KG1 (cell line): ENCODE measurements at regions not wholly inside any gene's neighbourhood (a gene's known extent, or its start where the extent isn't known, plus 50 kb on each side); places are given as distances from the start of the nearest gene placed in this dataset.

ENCODE experiments used
- DNase-seq: peaks from one replicate; lab custom pipeline; 2025; lab: John Stamatoyannopoulos, UW

DNA sequence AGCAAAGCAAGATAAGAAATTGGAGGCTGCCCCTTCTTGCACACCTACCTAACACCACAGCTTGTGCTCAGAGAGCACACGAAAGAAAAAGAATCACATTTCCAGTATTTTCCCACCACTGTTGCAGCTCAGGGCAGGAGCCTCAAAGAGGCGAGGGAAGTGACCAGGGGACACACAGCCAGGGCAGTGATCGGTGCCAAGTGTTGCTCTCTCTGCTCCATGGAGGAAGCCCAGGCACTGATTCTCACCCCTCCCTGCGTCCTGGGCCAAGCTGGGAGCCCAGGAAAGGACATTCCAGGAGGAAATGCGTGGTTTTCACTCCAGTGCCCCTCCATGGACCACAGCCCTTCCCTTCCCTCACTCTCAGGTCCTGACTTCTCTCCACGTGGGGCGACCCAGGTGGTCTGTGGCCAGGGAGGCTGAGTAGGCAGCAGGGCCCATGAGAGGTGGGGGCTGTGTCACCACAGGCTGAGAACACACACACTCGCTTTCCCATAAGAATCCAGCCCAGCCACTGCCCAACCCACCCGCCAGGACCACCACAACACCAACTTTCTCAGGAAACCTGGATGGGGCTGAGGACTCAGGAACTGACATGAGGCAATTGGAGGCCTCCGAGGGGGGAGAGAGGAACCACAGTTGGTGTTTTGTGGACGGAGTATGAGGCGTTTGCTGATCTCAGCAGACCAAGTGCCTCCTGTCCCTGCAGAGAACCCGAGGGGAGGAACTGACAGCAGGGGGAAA is 81.7 kb upstream of the MAFB start:
- no peak for DNase-seq

DNA sequence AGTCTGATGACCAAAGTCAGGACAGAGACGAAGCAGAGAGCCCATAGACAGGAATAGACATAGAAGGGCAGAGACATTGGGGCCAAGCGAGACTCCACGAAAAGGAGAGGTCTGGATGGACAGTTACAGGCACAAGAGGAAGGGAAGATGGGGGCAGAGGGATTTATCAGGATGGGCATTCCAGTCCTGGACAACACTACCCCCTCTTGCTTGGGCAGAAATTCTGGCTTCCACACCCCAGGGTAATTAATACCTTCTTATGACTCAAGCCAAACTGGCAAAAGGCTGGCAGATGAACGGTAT is 82.2 kb upstream of the MAFB start:
- DNase-seq = no peak

DNA sequence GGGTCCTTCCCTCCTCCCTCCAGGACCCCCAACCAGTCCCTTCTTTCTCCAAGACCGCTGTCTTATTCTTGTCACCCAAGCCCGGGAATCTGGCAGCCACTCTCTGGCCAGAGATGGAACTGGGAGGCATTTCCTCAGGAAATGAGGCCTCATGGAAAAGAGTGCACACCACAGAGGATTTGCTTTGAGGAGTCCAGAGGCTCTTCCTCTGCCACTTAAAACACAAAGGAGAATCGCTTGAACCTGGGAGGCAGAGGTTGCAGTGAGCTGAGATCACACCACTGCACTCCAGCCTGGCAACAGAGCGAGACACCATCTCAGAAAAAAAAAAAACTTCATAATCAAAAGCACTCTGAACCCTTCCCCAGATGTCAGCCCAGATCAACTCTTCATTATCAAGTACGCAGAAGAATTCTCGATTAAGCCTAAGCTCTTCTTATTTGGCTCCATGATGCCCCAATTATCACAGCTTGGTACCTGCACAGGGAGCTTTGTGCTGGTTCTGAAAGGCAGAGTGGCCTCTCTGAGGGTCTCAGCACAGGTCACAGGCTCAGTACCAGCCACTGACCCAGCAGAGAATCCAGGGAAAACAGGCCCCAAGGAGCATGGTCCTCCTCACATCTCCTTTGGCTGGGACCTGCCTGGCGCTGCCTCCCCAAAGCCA is 82.9 kb upstream of the MAFB start:
- no peak for DNase-seq

DNA sequence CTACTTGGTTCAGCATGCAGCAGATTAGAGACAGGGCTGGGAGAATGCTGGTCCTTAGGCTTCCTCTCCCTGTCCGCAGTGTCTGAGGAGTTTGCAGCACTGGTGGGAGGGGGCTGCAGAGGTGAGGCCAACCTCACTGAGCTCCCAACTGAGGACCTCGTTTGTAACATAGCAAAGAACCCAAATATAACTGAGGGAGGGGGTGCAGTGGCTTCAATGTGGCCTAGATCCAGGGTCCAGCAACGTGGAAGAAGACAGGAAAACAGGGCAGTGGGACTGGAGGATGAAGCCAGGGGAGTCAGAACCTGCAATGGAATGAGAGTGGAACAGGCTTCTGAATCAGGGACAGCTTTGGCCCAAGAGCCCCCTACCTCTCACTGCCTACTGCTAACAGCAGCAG is 84.3 kb upstream of the MAFB start:
- DNase-seq = no peak

DNA sequence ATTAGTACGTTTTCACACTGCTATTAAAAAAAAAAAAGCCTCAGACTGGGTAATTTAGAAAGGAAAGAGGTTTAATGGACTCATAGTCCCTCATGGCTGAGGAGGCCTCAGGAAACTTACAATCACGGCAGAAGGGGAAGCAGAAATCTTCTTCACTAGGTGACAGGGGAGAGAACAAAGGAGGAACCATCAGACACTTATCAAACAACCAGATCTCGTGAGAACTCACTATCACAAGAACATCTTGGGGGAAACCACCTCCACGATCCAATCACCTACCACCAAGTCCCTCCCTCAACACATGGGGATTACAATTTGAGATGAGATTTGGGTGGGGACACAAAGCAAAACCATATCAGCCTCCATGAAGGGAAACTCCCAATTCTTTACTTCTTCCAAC is 85.2 kb upstream of the MAFB start:
- no peak for DNase-seq

DNA sequence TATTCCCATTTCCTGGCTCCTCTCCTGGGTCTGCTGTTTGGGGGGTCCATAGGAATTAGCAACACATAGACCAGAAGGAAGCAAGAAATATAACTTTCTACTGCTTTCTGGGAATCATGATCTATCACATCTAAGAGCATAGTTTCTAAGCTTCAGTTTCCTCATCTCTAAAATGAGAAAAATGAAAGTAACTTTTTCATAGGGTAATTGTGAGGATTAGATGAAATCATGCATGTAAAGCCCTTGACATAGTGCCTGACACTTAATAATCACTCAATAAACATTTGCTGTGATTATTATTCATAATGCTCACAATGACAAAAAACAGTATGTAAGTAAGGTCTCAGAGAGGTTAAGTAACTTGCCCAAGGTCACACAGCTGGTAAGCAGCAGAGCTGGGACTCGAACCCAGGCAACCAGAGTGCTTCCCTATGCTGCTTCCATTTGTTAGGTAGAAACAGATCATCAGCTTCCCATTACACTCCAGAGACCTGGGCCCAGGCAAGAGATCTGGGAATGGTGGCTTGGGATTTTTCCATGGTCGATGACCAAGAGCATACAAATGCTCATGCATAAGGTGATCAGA is 86.6 kb upstream of the MAFB start:
- no peak for DNase-seq

DNA sequence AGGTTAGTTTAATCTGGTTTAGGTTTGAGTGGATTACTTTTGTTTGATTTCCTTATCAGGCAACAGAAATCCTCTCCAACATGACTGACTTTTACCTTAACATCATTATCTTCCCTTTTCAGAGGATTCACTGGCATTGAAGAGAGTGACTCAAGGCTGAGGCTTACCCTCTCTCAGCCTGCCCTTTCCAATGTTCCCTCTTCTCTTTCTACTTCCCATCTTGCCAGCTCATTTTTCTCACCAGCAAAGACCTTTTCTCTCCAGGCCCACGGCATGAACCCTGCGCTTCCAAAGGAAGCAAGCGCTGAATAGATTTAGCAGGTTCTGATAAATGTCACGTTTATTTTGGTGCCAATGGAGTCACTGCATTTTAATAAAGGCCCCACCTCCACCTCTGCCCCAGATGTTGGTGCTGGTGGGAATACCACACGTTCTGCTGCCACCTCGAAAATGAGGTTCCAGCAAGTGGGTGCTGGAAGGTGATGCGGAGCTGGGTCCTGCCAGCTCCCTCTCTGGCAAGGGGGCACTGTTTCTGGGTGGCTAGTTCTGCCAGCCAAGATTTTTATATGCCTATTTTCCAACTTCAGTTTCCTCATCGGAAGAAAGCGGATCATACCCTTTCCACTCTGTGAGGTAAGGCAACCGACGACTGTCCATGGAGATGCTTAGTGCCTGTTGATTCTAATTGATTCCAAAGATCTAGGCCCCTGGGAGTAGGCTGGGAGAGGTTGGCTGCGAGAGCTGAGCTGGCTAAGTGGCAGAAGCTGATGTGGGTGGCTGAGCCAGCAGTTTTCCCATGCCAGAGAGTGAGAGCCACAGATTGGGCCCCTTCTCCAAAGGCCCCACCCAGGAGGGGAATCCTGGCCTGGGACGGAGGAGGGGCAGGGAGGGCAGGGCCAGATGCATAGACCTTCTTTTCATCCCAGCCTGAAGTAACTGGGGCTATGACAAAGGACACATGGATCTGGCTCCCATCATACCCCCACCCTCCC is 87.7 kb upstream of the MAFB start:
- DNase-seq = no peak

DNA sequence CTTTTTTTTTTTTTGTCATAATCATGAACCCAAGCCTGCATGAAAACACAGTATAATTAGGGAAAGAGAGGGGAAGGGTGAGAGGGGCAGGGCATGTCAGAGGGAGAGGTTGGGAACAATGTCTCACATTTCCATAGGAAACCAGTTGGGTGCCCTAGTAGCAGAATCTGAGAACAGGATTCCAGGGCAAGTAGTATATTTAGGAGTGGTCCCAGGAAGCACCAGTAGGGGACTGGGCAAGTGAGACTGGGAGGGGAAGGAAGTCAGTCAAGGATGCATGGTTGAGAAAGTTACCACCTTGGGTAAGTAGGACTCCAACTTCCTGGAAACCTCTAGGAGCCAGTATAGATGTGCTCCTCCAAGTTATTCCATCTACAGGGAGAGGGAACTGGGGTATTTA is 88.6 kb upstream of the MAFB start:
- no peak for DNase-seq

DNA sequence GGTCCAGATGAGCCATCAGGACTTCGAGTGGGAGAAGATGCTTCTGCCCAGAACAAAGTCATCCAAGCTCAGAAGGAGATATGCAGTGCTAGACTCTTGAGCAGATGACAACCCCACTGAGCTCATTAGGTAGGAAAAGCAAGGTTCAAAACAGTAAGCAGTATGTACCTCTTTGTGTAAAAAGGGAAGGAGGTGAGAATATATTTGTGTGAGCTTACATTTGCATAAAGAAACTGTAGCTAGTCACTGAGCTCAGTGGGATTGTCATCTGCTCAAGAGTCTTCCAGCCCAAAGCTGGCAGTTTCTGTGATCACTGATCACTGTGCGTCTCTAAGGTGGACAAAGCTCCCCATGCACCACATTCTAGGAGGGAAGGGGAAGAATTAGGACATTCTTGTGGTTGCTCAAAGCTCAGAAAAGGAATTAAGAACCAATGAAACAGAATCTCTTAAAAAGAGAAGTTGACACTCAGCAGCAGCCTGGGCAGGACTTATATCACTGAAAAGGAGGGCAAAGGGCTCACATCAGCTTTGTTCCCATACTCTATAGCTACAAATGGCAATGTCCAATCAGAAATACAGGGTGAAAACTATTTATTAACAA is 90.0 kb upstream of the MAFB start:
- DNase-seq = no peak

DNA sequence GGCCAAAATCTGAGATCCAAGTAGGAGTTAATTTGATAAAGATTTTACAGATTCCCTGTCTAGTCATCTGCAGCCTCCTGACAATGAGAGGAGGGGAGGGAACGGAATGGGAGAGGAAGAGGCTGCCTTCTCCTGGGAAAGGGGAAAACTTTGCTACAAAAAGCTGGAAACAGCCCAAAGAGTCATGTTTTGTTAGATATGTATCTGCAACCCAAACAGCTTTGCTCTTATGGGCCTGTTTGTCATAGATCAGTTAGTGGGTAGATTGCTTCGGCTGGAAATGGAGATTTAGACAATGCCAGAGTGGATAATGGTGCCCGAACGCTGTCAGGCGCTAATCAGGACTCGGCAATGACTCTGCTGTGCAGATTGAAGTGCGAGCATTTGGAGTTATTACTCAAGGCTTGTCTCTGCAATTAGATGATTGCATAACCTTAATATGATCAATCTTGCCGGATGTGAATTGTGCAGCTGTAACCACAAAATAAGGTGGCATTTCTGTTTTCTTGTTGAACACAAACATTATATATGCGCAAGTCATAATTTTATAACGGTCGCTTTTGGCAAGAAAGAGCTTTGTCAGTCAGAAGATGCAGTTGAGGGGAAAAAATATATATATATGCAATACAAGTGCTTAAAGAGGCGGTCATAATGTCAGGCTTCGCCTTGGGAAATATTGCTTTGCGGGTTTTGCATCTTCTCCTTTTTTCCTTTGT is 92.4 kb upstream of the MAFB start:
- DNase-seq = no peak

DNA sequence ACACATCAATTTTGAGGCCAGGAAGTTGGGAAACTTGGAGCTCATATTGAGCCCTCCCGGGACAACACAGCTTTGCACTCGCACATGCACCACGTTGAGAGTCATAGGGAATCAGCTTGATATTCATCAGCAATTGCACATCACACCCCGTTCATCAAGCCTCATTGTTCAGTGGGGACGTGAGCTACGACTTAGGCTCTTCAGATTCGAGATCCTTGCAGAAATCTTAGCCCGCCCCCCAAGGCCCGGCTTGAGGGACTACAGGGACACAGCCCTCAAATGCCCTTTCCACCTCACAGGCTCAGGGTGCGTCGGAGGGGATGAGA is 93.0 kb upstream of the MAFB start:
- no peak for DNase-seq

DNA sequence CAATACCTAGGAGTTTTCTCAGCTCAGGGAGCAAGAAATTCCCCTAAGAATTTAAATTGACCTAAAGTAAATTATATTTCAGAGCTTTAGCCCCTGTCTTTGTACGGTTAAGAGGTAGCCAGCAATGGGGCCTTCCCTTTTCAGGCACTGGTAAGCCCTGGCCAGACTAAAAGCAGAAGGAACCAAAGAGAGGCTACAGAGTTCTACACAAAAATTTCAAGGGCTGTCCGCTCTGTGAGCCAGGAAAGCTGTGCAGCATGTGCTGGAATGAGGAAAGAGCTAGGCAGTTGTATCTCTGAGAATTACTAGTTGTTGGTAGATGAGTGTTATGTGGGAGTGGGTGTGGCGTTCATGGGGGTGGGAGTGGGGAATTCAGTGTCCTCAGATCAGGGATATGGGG is 96.3 kb upstream of the MAFB start:
- DNase-seq = no peak

DNA sequence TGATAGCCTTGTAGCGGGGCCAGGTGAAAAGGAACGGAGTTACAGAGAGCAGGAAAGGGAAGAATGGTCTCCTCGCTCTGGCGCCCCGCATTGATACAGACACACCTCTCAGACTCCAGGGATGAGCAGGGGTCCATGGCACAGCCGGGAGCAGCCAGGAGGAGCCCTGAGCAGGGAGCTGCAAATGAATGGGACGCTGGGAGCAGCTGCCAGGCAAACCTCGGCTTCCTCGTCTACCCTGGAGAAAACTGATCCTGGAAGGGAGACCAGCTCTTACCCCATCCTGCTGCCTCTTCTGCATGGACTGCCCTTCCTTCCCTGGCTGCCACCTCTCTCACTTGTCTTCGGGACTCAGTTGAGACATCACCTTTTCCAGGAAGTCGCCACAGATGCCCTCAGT is 97.3 kb upstream of the MAFB start:
- no peak for DNase-seq

DNA sequence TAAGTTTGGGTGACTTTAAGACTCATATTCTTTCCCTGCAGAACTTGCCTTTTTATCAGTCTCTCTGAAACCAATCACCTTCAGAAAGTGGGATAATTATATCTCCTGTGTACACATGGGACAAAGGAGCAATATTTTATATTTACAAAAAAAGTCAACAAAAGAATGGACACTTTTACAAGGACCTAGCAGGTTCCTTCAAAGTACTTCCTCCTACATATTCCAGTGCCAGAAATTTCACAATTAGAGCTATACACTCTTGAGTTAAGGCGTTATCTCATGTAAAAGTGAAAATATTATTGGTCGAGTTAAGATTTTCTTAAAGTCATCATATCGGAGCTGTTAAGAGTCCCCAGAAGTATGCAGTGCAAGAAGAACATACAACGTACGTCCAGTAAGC is 98.9 kb upstream of the MAFB start:
- no peak for DNase-seq

DNA sequence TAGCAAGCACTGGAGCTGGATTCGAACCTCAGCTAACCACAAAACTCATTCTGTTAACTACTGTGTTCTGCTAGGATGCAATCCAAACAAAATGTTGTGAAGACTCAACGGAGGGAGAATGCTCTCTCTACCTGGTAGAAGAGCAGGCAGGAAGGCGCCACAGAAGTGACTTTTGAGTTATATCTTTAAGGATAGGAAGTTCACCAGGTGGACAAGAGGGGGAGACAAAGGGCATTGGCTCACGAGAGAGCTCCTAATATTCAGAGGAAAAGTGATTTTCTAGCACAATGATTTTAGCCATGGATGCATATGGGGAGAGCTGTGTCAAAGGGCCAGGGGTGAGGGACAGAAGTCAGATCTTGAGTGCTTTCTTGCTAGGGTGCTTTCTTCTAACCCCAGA is 108.4 kb upstream of the MAFB start:
- no peak for DNase-seq

DNA sequence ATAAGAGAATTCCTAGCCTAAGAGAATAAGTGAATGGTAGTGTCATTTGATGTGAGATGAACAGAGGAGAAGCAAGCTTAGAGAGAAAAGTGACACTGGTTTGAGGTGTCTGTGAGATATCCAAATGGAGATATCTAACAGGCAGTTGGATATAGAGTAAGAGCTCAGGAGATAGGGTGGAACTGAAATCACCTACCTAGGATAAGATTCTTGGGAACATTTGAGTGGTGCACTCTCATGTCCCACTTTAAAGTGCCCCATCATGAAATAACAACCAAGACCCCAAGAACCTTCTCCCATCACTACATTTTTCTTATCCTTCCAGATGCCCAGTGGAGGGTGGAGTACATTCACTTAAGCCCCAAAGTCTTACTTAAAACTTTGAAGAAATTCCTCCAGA is 109.0 kb upstream of the MAFB start:
- no peak for DNase-seq

DNA sequence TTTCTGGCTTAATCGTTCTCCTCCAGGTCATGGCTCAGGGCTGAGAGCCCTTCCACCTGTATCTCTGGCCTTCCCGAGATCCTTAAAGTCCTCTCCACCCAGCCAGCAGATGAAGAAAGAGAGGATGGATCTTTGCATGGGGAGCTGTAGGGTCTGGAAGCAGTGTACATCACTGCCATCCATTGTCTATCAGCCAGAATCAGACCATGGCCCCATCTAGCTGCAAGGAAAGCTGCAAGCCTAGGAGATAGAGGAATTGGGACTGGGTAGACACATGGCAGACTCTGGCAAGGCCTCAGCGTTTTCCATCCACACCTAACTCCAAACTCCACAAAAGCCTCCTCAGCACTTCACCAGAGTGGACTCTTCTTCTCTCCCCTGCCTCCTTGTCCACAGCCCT is 113.8 kb upstream of the MAFB start:
- DNase-seq = no peak

DNA sequence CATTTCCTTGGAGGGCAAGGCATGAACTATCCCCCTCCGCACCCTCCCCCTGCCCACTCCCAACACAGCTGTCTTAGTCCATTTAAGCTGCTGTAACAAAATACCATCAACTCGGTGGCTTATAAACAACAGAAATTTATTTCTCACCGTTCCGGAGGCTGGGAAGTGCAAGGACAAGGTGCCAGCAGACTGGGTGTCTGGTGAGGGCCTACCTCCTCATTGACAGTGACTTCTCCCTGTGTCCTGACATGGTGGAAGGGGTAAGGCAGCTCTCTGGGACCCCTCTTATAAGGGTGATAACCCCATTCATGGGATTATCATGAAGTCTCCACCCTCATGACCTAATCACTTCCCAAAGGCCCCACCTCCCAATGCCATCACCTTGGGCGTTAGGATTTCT is 114.3 kb upstream of the MAFB start:
- DNase-seq = no peak

DNA sequence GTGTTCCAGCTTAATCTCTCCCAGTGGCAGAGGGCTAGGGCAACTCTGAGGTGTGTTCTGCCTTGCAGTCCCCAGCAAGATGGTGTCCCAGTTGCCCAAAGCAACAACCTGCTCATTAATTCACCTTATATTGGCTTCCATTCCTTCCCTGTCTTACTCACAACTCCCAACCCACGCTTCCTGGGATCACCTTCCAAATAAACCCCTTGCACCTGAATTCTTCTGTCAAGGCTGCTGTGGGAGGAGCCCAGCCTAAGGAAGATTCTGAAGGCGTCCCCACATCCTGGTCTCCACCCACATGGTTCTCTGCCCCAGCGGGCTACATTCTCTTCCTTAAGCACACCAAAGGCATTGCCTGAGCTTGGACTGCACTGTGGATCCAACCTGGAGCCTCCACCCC is 116.6 kb upstream of the MAFB start:
- DNase-seq = no peak

DNA sequence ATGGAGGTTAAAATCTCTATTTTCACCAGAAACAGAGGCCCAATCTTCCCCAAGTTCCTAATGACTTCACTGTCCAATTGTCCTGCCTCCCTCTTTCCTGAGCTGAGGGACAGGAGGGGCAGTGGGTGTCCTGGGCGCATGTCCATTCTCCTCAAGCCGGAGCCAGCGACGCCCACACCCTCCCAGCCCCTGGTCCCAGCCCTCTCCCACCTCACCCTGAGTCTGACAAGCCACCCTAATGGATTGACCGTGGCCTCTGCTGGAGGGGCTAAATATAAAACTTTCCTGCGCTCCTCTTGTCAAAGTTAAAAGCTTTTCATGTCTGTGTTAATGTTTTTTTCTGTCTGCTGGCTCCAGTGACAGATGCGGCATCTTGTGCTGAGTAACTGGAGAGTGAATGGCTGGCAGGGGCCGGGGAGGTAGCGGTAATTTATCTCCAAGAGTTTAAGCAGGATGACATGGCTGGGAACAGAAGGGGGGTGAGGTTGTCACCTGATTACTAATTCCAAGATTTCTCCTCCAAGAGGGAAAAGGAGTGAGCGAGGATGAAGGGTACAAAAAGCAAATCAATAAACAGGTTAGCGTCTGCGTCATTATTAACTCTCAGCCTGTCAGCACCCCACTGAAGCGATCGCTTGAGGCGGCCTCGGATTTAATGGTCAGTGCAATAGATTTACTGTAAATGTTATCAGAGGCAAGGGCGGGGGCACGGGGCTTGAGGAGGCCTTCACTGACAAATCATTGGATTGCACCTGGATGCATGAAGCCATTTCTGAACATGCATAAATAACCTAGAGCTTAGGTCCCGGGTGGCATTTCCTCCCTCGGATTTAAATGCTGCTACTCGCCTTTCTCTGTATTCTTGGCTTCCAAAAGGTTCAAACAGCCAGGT is 118.1 kb upstream of the MAFB start:
- no peak for DNase-seq

DNA sequence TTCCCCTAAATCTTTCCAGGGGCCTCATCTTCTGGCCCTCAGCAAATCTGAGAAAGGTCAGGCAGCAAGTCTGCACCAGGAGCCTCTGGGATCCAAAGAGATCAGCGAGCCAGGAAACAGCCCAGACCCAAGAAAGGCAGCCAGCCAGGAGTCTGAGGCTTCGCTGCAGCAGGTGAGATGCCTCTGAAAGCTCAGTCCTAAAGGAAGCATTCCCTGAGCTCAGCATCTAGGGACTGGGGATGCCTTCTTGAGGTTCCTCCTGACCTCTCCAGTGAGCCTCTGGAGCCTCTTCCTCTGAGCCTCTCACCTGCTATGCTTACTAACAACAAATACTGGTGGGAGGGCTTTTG is 118.8 kb upstream of the MAFB start:
- DNase-seq = no peak
